A673 (cell line): ENCODE measurements at regions not wholly inside any gene's neighbourhood (a gene's known extent, or its start where the extent isn't known, plus 50 kb on each side); places are given as distances from the start of the nearest gene placed in this dataset.

Experiments used
- BruUV-seq: library from RNA; stranded (reverse); fragments of 400-500 nt; replicated peaks from 2 replicates; lab custom pipeline; 2021; lab: Mats Ljungman, UMichigan
- CTCF ChIA-PET: fragments of 300-600 bp; sonication (Branson Sonifier 250); formaldehyde crosslinking; loops from one replicate; lab custom pipeline; 2022; ENCODE audit warnings: antibody characterized with exemption; lab: Charles Lee
- POLR2A ChIA-PET: fragments of 300-600 bp; sonication (Branson Sonifier 250); formaldehyde crosslinking; loops from one replicate; lab custom pipeline; 2022; ENCODE audit warnings: antibody characterized with exemption; ENCODE audit not compliant: low non-redundant PET; lab: Charles Lee
- DNase-seq: peaks from one replicate; pipeline ENCODE4 v3.0.0-alpha.2; 2015; ENCODE audit warnings: low spot score
- H3K27ac ChIP-seq: fragments of 200-600 bp; sonication (generic); 2 replicates; pipeline ENCODE4 v1.5.1; 2016; ENCODE audit warnings: mixed run types, low read depth, mild to moderate bottlenecking, mixed read lengths, antibody characterized with exemption, low read length; ENCODE audit not compliant: poor library complexity, severe bottlenecking
- H3K27me3 ChIP-seq: fragments of 200-600 bp; sonication (generic); replicated peaks from 2 replicates; pipeline ENCODE4 v1.6.1; 2017; ENCODE audit warnings: mixed run types, low read depth, mild to moderate bottlenecking, mixed read lengths, antibody characterized with exemption, low read length; ENCODE audit not compliant: insufficient read depth, poor library complexity
- H3K36me3 ChIP-seq: fragments of 200-600 bp; sonication (generic); 2 replicates; pipeline ENCODE4 v1.6.1; 2016; ENCODE audit warnings: mixed run types, mild to moderate bottlenecking, mixed read lengths, antibody characterized with exemption, low read length; ENCODE audit not compliant: insufficient read depth, poor library complexity, severe bottlenecking
- H3K4me1 ChIP-seq: fragments of 200-600 bp; sonication (generic); 2 replicates; pipeline ENCODE4 v1.6.1; 2017; ENCODE audit warnings: mixed run types, mild to moderate bottlenecking, mixed read lengths, antibody characterized with exemption, low read length; ENCODE audit not compliant: insufficient read depth, poor library complexity, severe bottlenecking
- H3K4me3 ChIP-seq: fragments of 200-600 bp; sonication (generic); 2 replicates; pipeline ENCODE4 v1.5.1; 2016; ENCODE audit warnings: low read depth, mixed run types, mild to moderate bottlenecking, mixed read lengths, low read length; ENCODE audit not compliant: poor library complexity, severe bottlenecking
- H3K9me3 ChIP-seq: fragments of 200-600 bp; sonication (generic); 2 replicates; pipeline ENCODE4 v1.6.1; 2016; ENCODE audit warnings: mixed run types, low read depth, mild to moderate bottlenecking, mixed read lengths, antibody characterized with exemption, low read length; ENCODE audit not compliant: poor library complexity, severe bottlenecking
- CTCF ChIP-seq: fragments of 300-800, 200-600 bp; sonication (generic); conservative IDR thresholded peaks from 2 replicates; pipeline ENCODE4 v1.5.1; 2017; ENCODE audit warnings: low read depth, mild to moderate bottlenecking, antibody characterized with exemption, low read length, moderate library complexity, mixed read lengths
- EZH2 ChIP-seq: fragments of 200-600 bp; sonication (generic); IDR thresholded peaks from 2 replicates; pipeline ENCODE4 v1.6.1; 2017; ENCODE audit warnings: borderline replicate concordance, low read depth, mild to moderate bottlenecking, mixed read lengths, antibody characterized with exemption, low read length; ENCODE audit not compliant: poor library complexity, severe bottlenecking
- intact Hi-C: fragments of 100-400 bp; cut with micrococcal nuclease; formaldehyde crosslinking; loops from one replicate; pipeline ENCODE4 v1.10.0; 2022; ENCODE audit not compliant: unreplicated experiment

- Histone ChIP-seq H3K27me3 (peaks cover 45% of the 10 kb centered on the region), H3K9me3 (no peaks in the 10 kb centered on the region), H3K4me3 (no peak overlapping the region), H3K36me3 (no peaks in the 10 kb centered on the region), H3K27ac (no peak overlapping the region), H3K4me1 (no peaks in the 10 kb centered on the region)
- BruUV-seq, result no TSS peak
- TF ChIP-seq EZH2 (no peak), CTCF (no peak)
- intact Hi-C loops, result no loop called here
- CTCF ChIA-PET, result no interaction called here
- no peak for DNase-seq
- POLR2A ChIA-PET, result no interaction called here
These were observed 258.4 kb upstream of the AKR1E2 start for GRCh38 chr10:4567637-4568036.

- ChIA-PET CTCF (no interaction called here), POLR2A (no interaction called here)
- no peak for TF ChIP-seq CTCF
- no peak for TF ChIP-seq EZH2
- intact Hi-C loops, result no loop called here
- H3K4me1 ChIP-seq, result no peaks in the 10 kb centered on the region
- no peak for DNase-seq
- no peaks in the 10 kb centered on the region for H3K36me3 ChIP-seq
- H3K27ac ChIP-seq, result no peak overlapping the region
- no peak overlapping the region for H3K4me3 ChIP-seq
- peaks cover 45% of the 10 kb centered on the region for H3K27me3 ChIP-seq
- no TSS peak for BruUV-seq
- H3K9me3 ChIP-seq, result no peaks in the 10 kb centered on the region
These were observed 260.0 kb upstream of the AKR1E2 start for GRCh38 chr10:4566011-4566410.

DNA sequence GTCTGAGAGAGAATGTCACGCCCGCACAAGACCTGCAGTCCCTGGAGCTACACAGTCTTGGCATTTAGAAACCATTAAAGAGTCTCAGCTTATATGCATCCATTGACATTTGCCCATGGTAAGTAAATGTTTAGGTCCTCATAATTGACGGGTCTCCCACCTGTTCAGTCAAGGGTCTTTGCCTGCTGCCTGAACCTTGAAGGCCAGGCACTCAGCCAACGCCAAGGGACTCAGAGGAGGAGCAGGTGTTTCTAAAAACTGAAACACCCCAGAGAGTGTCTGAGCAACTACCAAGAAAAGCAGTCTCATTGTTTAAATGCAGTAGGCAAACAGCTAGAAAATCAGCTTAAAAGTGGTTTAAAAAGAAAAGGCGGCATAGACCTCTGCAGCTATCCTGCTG is 264.7 kb upstream of the AKR1E2 start:
- BruUV-seq, result no TSS peak
- peaks cover 32% of the 10 kb centered on the region for H3K27me3 ChIP-seq
- ChIA-PET POLR2A (no interaction called here), CTCF (no interaction called here)
- no peaks in the 10 kb centered on the region for H3K9me3 ChIP-seq
- no peak overlapping the region for H3K27ac ChIP-seq
- intact Hi-C loops, result no loop called here
- TF ChIP-seq CTCF, result no peak
- no peak for TF ChIP-seq EZH2
- no peak for DNase-seq
- H3K4me1 ChIP-seq, result no peaks in the 10 kb centered on the region
- H3K4me3 ChIP-seq, result no peak overlapping the region
- H3K36me3 ChIP-seq, result no peaks in the 10 kb centered on the region
